ENCODE measurements at regions not wholly inside any gene's neighbourhood (a gene's known extent, or its start where the extent isn't known, plus 50 kb on each side); places are given as distances from the start of the nearest gene placed in this dataset.

DNA sequence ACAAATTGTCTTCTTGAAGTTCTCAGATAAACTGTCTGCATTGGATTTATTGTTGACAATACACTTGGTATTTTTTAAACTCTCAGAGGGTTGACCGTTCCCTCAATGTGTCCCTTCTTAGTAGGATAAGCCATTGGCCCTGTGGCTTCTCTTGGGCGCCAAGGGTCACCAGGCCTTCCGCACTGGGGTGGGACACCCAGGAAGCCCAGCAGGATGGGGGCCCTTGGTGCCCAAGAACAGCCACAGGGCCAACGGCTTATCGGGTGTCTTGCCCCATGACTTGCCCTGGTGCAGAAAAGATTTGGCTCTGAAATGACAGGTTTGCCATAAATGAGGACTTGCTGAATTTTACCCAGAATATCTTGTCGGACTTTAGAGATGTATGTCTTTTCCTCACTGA lies 375.0 kb downstream of the IRX2 start:
- no peaks in the 10 kb centered on the region for H3K27me3 ChIP-seq (replicated peaks; ENCODE audit: insufficient read depth)
- TF ChIP-seq POLR2A (IDR thresholded peaks at IDR 0.05) (no peak), POLR2AphosphoS5 (IDR thresholded peaks at IDR 0.05) (no peak)
- TF ChIP-seq, protein P1, sequence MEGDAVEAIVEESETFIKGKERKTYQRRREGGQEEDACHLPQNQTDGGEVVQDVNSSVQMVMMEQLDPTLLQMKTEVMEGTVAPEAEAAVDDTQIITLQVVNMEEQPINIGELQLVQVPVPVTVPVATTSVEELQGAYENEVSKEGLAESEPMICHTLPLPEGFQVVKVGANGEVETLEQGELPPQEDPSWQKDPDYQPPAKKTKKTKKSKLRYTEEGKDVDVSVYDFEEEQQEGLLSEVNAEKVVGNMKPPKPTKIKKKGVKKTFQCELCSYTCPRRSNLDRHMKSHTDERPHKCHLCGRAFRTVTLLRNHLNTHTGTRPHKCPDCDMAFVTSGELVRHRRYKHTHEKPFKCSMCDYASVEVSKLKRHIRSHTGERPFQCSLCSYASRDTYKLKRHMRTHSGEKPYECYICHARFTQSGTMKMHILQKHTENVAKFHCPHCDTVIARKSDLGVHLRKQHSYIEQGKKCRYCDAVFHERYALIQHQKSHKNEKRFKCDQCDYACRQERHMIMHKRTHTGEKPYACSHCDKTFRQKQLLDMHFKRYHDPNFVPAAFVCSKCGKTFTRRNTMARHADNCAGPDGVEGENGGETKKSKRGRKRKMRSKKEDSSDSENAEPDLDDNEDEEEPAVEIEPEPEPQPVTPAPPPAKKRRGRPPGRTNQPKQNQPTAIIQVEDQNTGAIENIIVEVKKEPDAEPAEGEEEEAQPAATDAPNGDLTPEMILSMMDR (IDR thresholded peaks at IDR 0.05): no peak
- no peaks in the 10 kb centered on the region for H3K4me1 ChIP-seq (replicated peaks)
- H3K27ac ChIP-seq: no peak overlapping the region
- H3K36me3 ChIP-seq: no peaks in the 10 kb centered on the region
- H3K9me3 ChIP-seq: no peaks in the 10 kb centered on the region
- intact Hi-C loops (cut with DNase I): no loop called here
- WGBS: 92% methylated on average over 6 of the region's 6 CpGs
- DNase-seq (ENCODE audit: low spot score): no peak
- no peak overlapping the region for H3K4me3 ChIP-seq

- no peaks in the 10 kb centered on the region for H3K27me3 ChIP-seq (replicated peaks; ENCODE audit: insufficient read depth)
- H3K4me3 ChIP-seq: no peak overlapping the region
- no peaks in the 10 kb centered on the region for H3K36me3 ChIP-seq
- no peak overlapping the region for H3K27ac ChIP-seq
- no peak for DNase-seq (ENCODE audit: low spot score)
- TF ChIP-seq, protein P1 (IDR thresholded peaks at IDR 0.05): no peak
- no peak for TF ChIP-seq POLR2AphosphoS5 (IDR thresholded peaks at IDR 0.05)
- H3K4me1 ChIP-seq (replicated peaks): no peaks in the 10 kb centered on the region
- 88% methylated on average over 11 of the region's 11 CpGs for WGBS
- intact Hi-C loops (cut with DNase I): no loop called here
- no peaks in the 10 kb centered on the region for H3K9me3 ChIP-seq
Observed at GRCh38 chr5:2375757-2376250, 375.7 kb downstream of the IRX2 start.

- Histone ChIP-seq H3K4me3 (no peak overlapping the region), H3K27me3 (replicated peaks; ENCODE audit: insufficient read depth) (no peaks in the 10 kb centered on the region), H3K36me3 (no peaks in the 10 kb centered on the region), H3K4me1 (replicated peaks) (no peaks in the 10 kb centered on the region), H3K27ac (no peak overlapping the region), H3K9me3 (no peaks in the 10 kb centered on the region)
- intact Hi-C loops (cut with DNase I): no loop called here
- DNase-seq (ENCODE audit: low spot score): no peak
- TF ChIP-seq POLR2AphosphoS5 (IDR thresholded peaks at IDR 0.05) (no peak), POLR2A (IDR thresholded peaks at IDR 0.05) (no peak)
- TF ChIP-seq, protein P1 (IDR thresholded peaks at IDR 0.05): no peak
- WGBS: 95% methylated on average over 13 of the region's 13 CpGs
Observed at GRCh38 chr5:2375291-2375690, 376.2 kb downstream of the IRX2 start.

GRCh38 chr5:2374703-2375102 lies 376.8 kb downstream of the IRX2 start:
- H3K27me3 ChIP-seq (replicated peaks; ENCODE audit: insufficient read depth): no peaks in the 10 kb centered on the region
- TF ChIP-seq POLR2AphosphoS5 (IDR thresholded peaks at IDR 0.05) (no peak), POLR2A (IDR thresholded peaks at IDR 0.05) (no peak)
- TF ChIP-seq, protein P1 (IDR thresholded peaks at IDR 0.05): no peak
- no peak overlapping the region for H3K27ac ChIP-seq
- no peaks in the 10 kb centered on the region for H3K4me1 ChIP-seq (replicated peaks)
- H3K4me3 ChIP-seq: no peak overlapping the region
- H3K36me3 ChIP-seq: no peaks in the 10 kb centered on the region
- intact Hi-C loops (cut with DNase I): no loop called here
- 97% methylated on average over 11 of the region's 13 CpGs for WGBS
- no peaks in the 10 kb centered on the region for H3K9me3 ChIP-seq
- DNase-seq (ENCODE audit: low spot score): no peak

GRCh38 chr5:2373631-2374030 lies 377.8 kb downstream of the IRX2 start:
- WGBS: 87% methylated on average over 6 of the region's 6 CpGs
- Histone ChIP-seq H3K36me3 (no peaks in the 10 kb centered on the region), H3K27ac (no peak overlapping the region), H3K27me3 (replicated peaks; ENCODE audit: insufficient read depth) (no peaks in the 10 kb centered on the region), H3K4me3 (no peak overlapping the region), H3K9me3 (no peaks in the 10 kb centered on the region), H3K4me1 (replicated peaks) (no peaks in the 10 kb centered on the region)
- DNase-seq (ENCODE audit: low spot score): no peak
- TF ChIP-seq POLR2A (IDR thresholded peaks at IDR 0.05) (no peak), POLR2AphosphoS5 (IDR thresholded peaks at IDR 0.05) (no peak)
- TF ChIP-seq, protein P1 (IDR thresholded peaks at IDR 0.05): no peak
- intact Hi-C loops (cut with DNase I): no loop called here
